ENCODE measurements at regions not wholly inside any gene's neighbourhood (a gene's known extent, or its start where the extent isn't known, plus 50 kb on each side); places are given as distances from the start of the nearest gene placed in this dataset.
"Not testable (repeated sequence)": the region's sequence is repeated elsewhere in the genome, so short reads cannot be mapped to it uniquely, and the experiment has no call there.

- TF ChIP-seq EZH2phosphoT487 (IDR thresholded peaks at IDR 0.05; ENCODE audit: borderline replicate concordance); CTCF (conservative IDR thresholded peaks at IDR 0.05; ENCODE audit: low read length): not testable (repeated sequence)
These were observed 168.5 kb upstream of the ZNF337 start for GRCh38 chr20:25864963-25865714.

Data from Loucy (cell line).